ENCODE measurements at regions not wholly inside any gene's neighbourhood (a gene's known extent, or its start where the extent isn't known, plus 50 kb on each side); places are given as distances from the start of the nearest gene placed in this dataset.

DNA sequence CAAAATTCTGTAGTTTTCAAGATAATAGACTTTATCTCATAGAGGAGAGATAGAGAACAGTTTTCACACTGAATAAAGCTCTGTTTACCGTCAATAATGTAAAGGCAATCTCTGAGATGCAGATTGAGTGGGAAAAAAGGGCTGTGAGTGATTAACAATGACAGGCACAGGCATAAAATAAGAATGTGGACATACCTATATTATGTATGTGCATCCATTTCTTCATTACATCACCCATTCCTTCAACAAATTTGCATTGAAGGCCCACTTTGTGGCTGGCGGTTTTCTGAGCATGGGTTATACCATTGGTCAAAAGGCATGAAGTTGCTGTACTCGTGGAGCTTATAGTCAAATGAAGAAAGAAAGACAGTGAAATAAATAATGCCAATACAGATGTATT, 1431.0 kb downstream of the AACS start:
- Histone ChIP-seq H3K9me2 (ENCODE audit: insufficient read depth, low read length) (no peaks in the 10 kb centered on the region), H3K9ac (ENCODE audit: low read length) (no peak overlapping the region), H3K4me2 (ENCODE audit: low read length) (no peak overlapping the region), H3K27ac (ENCODE audit: low read length) (no peak overlapping the region), H3K36me3 (ENCODE audit: insufficient read depth, low read length) (no peaks in the 10 kb centered on the region), H2AFZ (ENCODE audit: low read depth, low read length) (no peak overlapping the region), H3K27me3 (ENCODE audit: insufficient read depth, low read depth, low read length) (no peaks in the 10 kb centered on the region), H3F3A (ENCODE audit: insufficient read depth, low read length, poor library complexity, severe bottlenecking) (no peaks in the 10 kb centered on the region), H3K4me3 (ENCODE audit: low read length) (no peak overlapping the region), H4K20me1 (ENCODE audit: insufficient read depth) (no peaks in the 10 kb centered on the region), H3K79me2 (replicated peaks; ENCODE audit: insufficient read depth, low read length) (no peaks in the 10 kb centered on the region), H3K9me3 (ENCODE audit: low read length) (no peaks in the 10 kb centered on the region)
- TF ChIP-seq TAF1 (IDR thresholded peaks at IDR 0.05; ENCODE audit: low read depth) (no peak), SMC3 (conservative IDR thresholded peaks at IDR 0.05; ENCODE audit: poor library complexity) (no peak), MXI1 (conservative IDR thresholded peaks at IDR 0.05; ENCODE audit: poor library complexity, severe bottlenecking) (no peak), EP300 (conservative IDR thresholded peaks at IDR 0.05; ENCODE audit: poor library complexity, severe bottlenecking) (no peak), RAD21 (conservative IDR thresholded peaks at IDR 0.05) (no peak), POLR2AphosphoS5 (IDR thresholded peaks at IDR 0.05) (no peak), EZH2 (IDR thresholded peaks at IDR 0.05; ENCODE audit: borderline replicate concordance, insufficient read depth, low read length, poor library complexity, severe bottlenecking) (no peak)
- TF ChIP-seq, protein P1, sequence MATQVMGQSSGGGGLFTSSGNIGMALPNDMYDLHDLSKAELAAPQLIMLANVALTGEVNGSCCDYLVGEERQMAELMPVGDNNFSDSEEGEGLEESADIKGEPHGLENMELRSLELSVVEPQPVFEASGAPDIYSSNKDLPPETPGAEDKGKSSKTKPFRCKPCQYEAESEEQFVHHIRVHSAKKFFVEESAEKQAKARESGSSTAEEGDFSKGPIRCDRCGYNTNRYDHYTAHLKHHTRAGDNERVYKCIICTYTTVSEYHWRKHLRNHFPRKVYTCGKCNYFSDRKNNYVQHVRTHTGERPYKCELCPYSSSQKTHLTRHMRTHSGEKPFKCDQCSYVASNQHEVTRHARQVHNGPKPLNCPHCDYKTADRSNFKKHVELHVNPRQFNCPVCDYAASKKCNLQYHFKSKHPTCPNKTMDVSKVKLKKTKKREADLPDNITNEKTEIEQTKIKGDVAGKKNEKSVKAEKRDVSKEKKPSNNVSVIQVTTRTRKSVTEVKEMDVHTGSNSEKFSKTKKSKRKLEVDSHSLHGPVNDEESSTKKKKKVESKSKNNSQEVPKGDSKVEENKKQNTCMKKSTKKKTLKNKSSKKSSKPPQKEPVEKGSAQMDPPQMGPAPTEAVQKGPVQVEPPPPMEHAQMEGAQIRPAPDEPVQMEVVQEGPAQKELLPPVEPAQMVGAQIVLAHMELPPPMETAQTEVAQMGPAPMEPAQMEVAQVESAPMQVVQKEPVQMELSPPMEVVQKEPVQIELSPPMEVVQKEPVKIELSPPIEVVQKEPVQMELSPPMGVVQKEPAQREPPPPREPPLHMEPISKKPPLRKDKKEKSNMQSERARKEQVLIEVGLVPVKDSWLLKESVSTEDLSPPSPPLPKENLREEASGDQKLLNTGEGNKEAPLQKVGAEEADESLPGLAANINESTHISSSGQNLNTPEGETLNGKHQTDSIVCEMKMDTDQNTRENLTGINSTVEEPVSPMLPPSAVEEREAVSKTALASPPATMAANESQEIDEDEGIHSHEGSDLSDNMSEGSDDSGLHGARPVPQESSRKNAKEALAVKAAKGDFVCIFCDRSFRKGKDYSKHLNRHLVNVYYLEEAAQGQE (IDR thresholded peaks at IDR 0.05; ENCODE audit: borderline replicate concordance): no peak
- TF ChIP-seq, protein P2, sequence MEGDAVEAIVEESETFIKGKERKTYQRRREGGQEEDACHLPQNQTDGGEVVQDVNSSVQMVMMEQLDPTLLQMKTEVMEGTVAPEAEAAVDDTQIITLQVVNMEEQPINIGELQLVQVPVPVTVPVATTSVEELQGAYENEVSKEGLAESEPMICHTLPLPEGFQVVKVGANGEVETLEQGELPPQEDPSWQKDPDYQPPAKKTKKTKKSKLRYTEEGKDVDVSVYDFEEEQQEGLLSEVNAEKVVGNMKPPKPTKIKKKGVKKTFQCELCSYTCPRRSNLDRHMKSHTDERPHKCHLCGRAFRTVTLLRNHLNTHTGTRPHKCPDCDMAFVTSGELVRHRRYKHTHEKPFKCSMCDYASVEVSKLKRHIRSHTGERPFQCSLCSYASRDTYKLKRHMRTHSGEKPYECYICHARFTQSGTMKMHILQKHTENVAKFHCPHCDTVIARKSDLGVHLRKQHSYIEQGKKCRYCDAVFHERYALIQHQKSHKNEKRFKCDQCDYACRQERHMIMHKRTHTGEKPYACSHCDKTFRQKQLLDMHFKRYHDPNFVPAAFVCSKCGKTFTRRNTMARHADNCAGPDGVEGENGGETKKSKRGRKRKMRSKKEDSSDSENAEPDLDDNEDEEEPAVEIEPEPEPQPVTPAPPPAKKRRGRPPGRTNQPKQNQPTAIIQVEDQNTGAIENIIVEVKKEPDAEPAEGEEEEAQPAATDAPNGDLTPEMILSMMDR (IDR thresholded peaks at IDR 0.05; ENCODE audit: poor library complexity, severe bottlenecking): no peak

DNA sequence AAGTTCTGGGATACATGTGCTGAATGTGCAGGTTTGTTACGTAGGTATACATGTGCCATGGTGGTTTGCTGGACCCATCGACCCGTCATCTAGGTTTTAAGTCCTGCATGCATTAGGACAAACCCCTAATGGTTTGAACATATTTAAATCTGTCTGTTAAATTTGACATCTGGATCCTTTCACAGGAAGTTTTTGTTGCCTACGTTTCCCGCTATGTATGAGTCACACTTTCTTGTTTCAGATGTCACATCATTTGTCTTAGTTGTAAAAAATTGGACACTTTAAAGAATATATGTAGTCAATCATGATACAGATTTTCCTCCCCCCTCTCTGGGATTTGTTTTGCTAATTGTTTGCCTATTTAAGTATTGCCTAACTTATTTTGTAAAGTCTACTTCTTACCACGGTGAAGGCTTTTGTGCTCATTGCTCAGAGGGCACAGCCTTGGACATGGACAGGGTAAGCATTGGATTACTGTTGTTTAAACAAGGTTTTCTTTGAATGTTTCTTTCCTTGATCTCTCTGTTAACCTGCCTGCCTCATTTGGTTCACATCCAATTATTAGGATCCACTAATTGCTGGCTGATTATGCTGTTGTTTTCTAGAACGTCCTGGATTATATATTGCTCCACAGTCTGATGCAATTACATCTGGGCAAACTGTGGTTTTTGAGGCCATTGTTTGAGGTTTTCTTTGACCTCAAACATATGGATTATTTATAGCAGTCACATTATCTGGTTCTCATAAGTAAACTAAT, 1441.4 kb downstream of the AACS start:
- no peaks in the 10 kb centered on the region for H3K36me3 ChIP-seq (ENCODE audit: insufficient read depth, low read length)
- no peaks in the 10 kb centered on the region for H3K79me2 ChIP-seq (replicated peaks; ENCODE audit: insufficient read depth, low read length)

More for the DNA sequence above, 1441.4 kb downstream of the AACS start:
- Histone ChIP-seq H3K4me3 (ENCODE audit: low read length) (no peak overlapping the region), H3K9ac (ENCODE audit: low read length) (no peak overlapping the region), H3K27me3 (ENCODE audit: insufficient read depth, low read depth, low read length) (no peaks in the 10 kb centered on the region), H4K20me1 (ENCODE audit: insufficient read depth) (no peaks in the 10 kb centered on the region), H3K4me2 (ENCODE audit: low read length) (no peak overlapping the region), H2AFZ (ENCODE audit: low read depth, low read length) (no peak overlapping the region), H3K9me2 (ENCODE audit: insufficient read depth, low read length) (no peaks in the 10 kb centered on the region), H3F3A (ENCODE audit: insufficient read depth, low read length, poor library complexity, severe bottlenecking) (no peaks in the 10 kb centered on the region), H3K9me3 (ENCODE audit: low read length) (no peaks in the 10 kb centered on the region), H3K27ac (ENCODE audit: low read length) (no peak overlapping the region)
- TF ChIP-seq POLR2AphosphoS5 (IDR thresholded peaks at IDR 0.05) (no peak), EZH2 (IDR thresholded peaks at IDR 0.05; ENCODE audit: borderline replicate concordance, insufficient read depth, low read length, poor library complexity, severe bottlenecking) (no peak), MXI1 (conservative IDR thresholded peaks at IDR 0.05; ENCODE audit: poor library complexity, severe bottlenecking) (no peak), RAD21 (conservative IDR thresholded peaks at IDR 0.05) (no peak), SMC3 (conservative IDR thresholded peaks at IDR 0.05; ENCODE audit: poor library complexity) (no peak), EP300 (conservative IDR thresholded peaks at IDR 0.05; ENCODE audit: poor library complexity, severe bottlenecking) (no peak), TAF1 (IDR thresholded peaks at IDR 0.05; ENCODE audit: low read depth) (no peak)
- TF ChIP-seq, protein P1 (IDR thresholded peaks at IDR 0.05; ENCODE audit: borderline replicate concordance): no peak
- TF ChIP-seq, protein P2 (IDR thresholded peaks at IDR 0.05; ENCODE audit: poor library complexity, severe bottlenecking): no peak
